Panc1 (cell line): ENCODE measurements at regions not wholly inside any gene's neighbourhood (a gene's known extent, or its start where the extent isn't known, plus 50 kb on each side); places are given as distances from the start of the nearest gene placed in this dataset.

Experiments
- ATAC-seq: fragments of 200-7000 bp; cut with Tn5 transposase; 2 replicates; pipeline ENCODE4 v1.9.1; 2020; ENCODE audit warnings: mild to moderate bottlenecking, moderate library complexity
- BruUV-seq: library from RNA; stranded (reverse); fragments of 400-500 nt; replicated peaks from 2 replicates; lab custom pipeline; 2021; lab: Mats Ljungman, UMichigan
- CTCF ChIA-PET: fragments of 300-600 bp; sonication (Branson Sonifier 250); formaldehyde crosslinking; loops from one replicate; lab custom pipeline; 2022; ENCODE audit warnings: antibody characterized with exemption; lab: Charles Lee
- POLR2A ChIA-PET: fragments of 300-600 bp; sonication (Branson Sonifier 250); formaldehyde crosslinking; loops from one replicate; lab custom pipeline; 2022; ENCODE audit warnings: antibody characterized with exemption; lab: Charles Lee
- DNase-seq: peaks from one replicate; pipeline ENCODE4 v3.0.0-alpha.2; 2010; ENCODE audit warnings: low read depth, low spot score
- H3K27ac ChIP-seq: 2 replicates; pipeline ENCODE4 v1.5.1; 2011; ENCODE audit warnings: mild to moderate bottlenecking, low read length, inconsistent platforms
- H3K27me3 ChIP-seq: fragments of 200-500 bp; sonication (Bioruptor generic); 2 replicates; pipeline ENCODE4 v1.6.0; 2014; ENCODE audit warnings: low read length, inconsistent platforms; ENCODE audit not compliant: control insufficient read depth, insufficient read depth
- H3K36me3 ChIP-seq: fragments of 200-500 bp; sonication (Bioruptor generic); 2 replicates; pipeline ENCODE4 v1.5.1; 2014; ENCODE audit warnings: inconsistent platforms, mild to moderate bottlenecking, low read length, moderate library complexity; ENCODE audit not compliant: control insufficient read depth, insufficient read depth
- H3K4me1 ChIP-seq: 2 replicates; pipeline ENCODE4 v1.5.1; 2011; ENCODE audit warnings: inconsistent platforms, mild to moderate bottlenecking, low read length, moderate library complexity; ENCODE audit not compliant: control insufficient read depth, insufficient read depth
- H3K4me3 ChIP-seq, 2 experiments: 2 replicates each; pipeline ENCODE4 v1.5.1; 2011 to 2012; ENCODE audit warnings: low read depth in 2 of 2, low read length in 2 of 2, mild to moderate bottlenecking in 2 of 2, inconsistent platforms in 1 of 2, moderate library complexity in 1 of 2
- H3K9me3 ChIP-seq: fragments of 200-500 bp; sonication (Bioruptor generic); 2 replicates; pipeline ENCODE4 v1.5.1; 2014; ENCODE audit warnings: low read depth, mild to moderate bottlenecking, inconsistent platforms, low read length, moderate library complexity; ENCODE audit not compliant: control insufficient read depth, insufficient read depth
- CTCF ChIP-seq: fragments of 450-650 bp; IDR thresholded peaks from 2 replicates; pipeline ENCODE4 v1.5.1; 2017; ENCODE audit warnings: mild to moderate bottlenecking
- POLR2AphosphoS5 ChIP-seq: IDR thresholded peaks from 2 replicates; pipeline ENCODE4 v1.6.1; 2012; ENCODE audit warnings: mild to moderate bottlenecking, low read depth, low read length, moderate library complexity
- REST ChIP-seq, 2 experiments: IDR thresholded peaks; 2 replicates each; pipeline ENCODE4 v1.6.1; 2011 to 2012; ENCODE audit warnings: low read depth in 2 of 2, control low read depth in 1 of 2, low read length in 1 of 2, mild to moderate bottlenecking in 1 of 2, moderate library complexity in 1 of 2; ENCODE audit not compliant: insufficient read depth in 1 of 2
- SIN3A ChIP-seq: IDR thresholded peaks from 2 replicates; pipeline ENCODE4 v1.6.1; 2012; ENCODE audit warnings: low read depth, mild to moderate bottlenecking, low read length, moderate library complexity, borderline replicate concordance; ENCODE audit not compliant: insufficient read depth
- TCF7L2 ChIP-seq: IDR thresholded peaks from 2 replicates; pipeline ENCODE4 v1.6.1; 2011; ENCODE audit warnings: mild to moderate bottlenecking, low read depth, low read length, inconsistent platforms
- in situ Hi-C: cut with HindIII; loops from 2 replicates; pipeline ENCODE4 v1.10.0; 2016; ENCODE audit warnings: low sequenced_read_pairs, low pct_unique_long_range_greater_than_20kb
- intact Hi-C: fragments of 100-400 bp; cut with micrococcal nuclease; formaldehyde crosslinking; loops from one replicate; pipeline ENCODE4 v1.10.0; 2022; ENCODE audit not compliant: unreplicated experiment

GRCh38 chr1:38766125-38766524 is 93.4 kb downstream of the RRAGC start:
- ChIA-PET POLR2A (no interaction called here), CTCF (no interaction called here)
- in situ Hi-C loops (no loop called here), intact Hi-C loops (no loop called here)
- Histone ChIP-seq H3K36me3 (no peaks in the 10 kb centered on the region), H3K9me3 (no peaks in the 10 kb centered on the region), H3K4me3 (no peak overlapping the region), H3K27ac (no peak overlapping the region), H3K4me1 (no peaks in the 10 kb centered on the region), H3K27me3 (peaks cover 5% of the 10 kb centered on the region)
- TF ChIP-seq SIN3A (no peak), TCF7L2 (no peak), CTCF (no peak), POLR2AphosphoS5 (no peak), REST (IDR thresholded peaks at IDR 0.05; ENCODE audit: insufficient read depth in 1 of 2, low read depth in 2 of 2, low read length in 1 of 2) (no peak)
- no peak for DNase-seq
- no TSS peak for BruUV-seq
- no peak for ATAC-seq

GRCh38 chr1:38763121-38763520 is 96.5 kb downstream of the RRAGC start:
- in situ Hi-C loops: no loop called here
- Histone ChIP-seq H3K27me3 (peaks cover 5% of the 10 kb centered on the region), H3K4me3 (no peak overlapping the region), H3K27ac (no peak overlapping the region), H3K4me1 (no peaks in the 10 kb centered on the region), H3K36me3 (no peaks in the 10 kb centered on the region), H3K9me3 (no peaks in the 10 kb centered on the region)
- DNase-seq (no peak), ATAC-seq (no peak)
- intact Hi-C loops: no loop called here
- ChIA-PET CTCF (no interaction called here), POLR2A (interaction anchor here (0.6 kb wide), 1 partner anchor 149 kb away, joined by 3 read pairs; no protein-coding TSS in a partner anchor)
- BruUV-seq: no TSS peak
- no peak for TF ChIP-seq POLR2AphosphoS5
- TF ChIP-seq CTCF: no peak
- no peak for TF ChIP-seq SIN3A
- no peak for TF ChIP-seq REST (IDR thresholded peaks at IDR 0.05; ENCODE audit: insufficient read depth in 1 of 2, low read depth in 2 of 2, low read length in 1 of 2)
- no peak for TF ChIP-seq TCF7L2
